ENCODE measurements at regions not wholly inside any gene's neighbourhood (a gene's known extent, or its start where the extent isn't known, plus 50 kb on each side); places are given as distances from the start of the nearest gene placed in this dataset.
A peak's percentile ranks its signal among the peaks of the same experiment; 100 is the strongest.
"Not testable (repeated sequence)": the region's sequence is repeated elsewhere in the genome, so short reads cannot be mapped to it uniquely, and the experiment has no call there.

- no peak for DNase-seq (ENCODE audit: low read depth, low spot score)
- no peak overlapping the region for H3K27ac ChIP-seq
These were observed 52.5 kb downstream of the RHOB start for GRCh38 chr2:20499387-20499786.

- peak overlapping the region; percentile 51 for H3K27ac ChIP-seq
- peak; percentile 72 for DNase-seq (ENCODE audit: low read depth, low spot score)
These were observed 55.1 kb downstream of the RHOB start for GRCh38 chr2:20501974-20502373.

- DNase-seq (ENCODE audit: low read depth, low spot score): not testable (repeated sequence)
These were observed 55.6 kb downstream of the RHOB start for GRCh38 chr2:20502496-20502895.

GRCh38 chr2:20504174-20504573 is 57.3 kb downstream of the RHOB start:
- no peak for DNase-seq (ENCODE audit: low read depth, low spot score)
- no peak overlapping the region for H3K27ac ChIP-seq

More at GRCh38 chr2:20502496-20502895, 55.6 kb downstream of the RHOB start:
- peak overlapping the region; percentile 51 for H3K27ac ChIP-seq

- no peak overlapping the region for H3K27ac ChIP-seq
- no peak for DNase-seq (ENCODE audit: low read depth, low spot score)
These were observed 59.4 kb downstream of the RHOB start for GRCh38 chr2:20506201-20506685.

GRCh38 chr2:20507166-20507692 is 60.4 kb downstream of the RHOB start:
- no peak overlapping the region for H3K27ac ChIP-seq
- DNase-seq (ENCODE audit: low read depth, low spot score): no peak

GRCh38 chr2:20507711-20508110 is 60.8 kb downstream of the RHOB start:
- DNase-seq (ENCODE audit: low read depth, low spot score): no peak
- no peak overlapping the region for H3K27ac ChIP-seq

- DNase-seq (ENCODE audit: low read depth, low spot score): no peak
- peak overlapping the region; percentile 85 for H3K27ac ChIP-seq
These were observed 62.5 kb downstream of the RHOB start for GRCh38 chr2:20509301-20509769.

GRCh38 chr2:20509770-20510490 is 63.1 kb downstream of the RHOB start:
- peak overlapping the region; percentile 85 for H3K27ac ChIP-seq
- peak; percentile 65 for DNase-seq (ENCODE audit: low read depth, low spot score)

GRCh38 chr2:20511130-20511529 is 64.3 kb downstream of the RHOB start:
- no peak overlapping the region for H3K27ac ChIP-seq
- DNase-seq (ENCODE audit: low read depth, low spot score): no peak

GRCh38 chr2:20512061-20512605 is 65.3 kb downstream of the RHOB start:
- no peak for DNase-seq (ENCODE audit: low read depth, low spot score)
- no peak overlapping the region for H3K27ac ChIP-seq

- no peak for DNase-seq (ENCODE audit: low read depth, low spot score)
- H3K27ac ChIP-seq: peak overlapping the region; percentile 83
These were observed 67.1 kb downstream of the RHOB start for GRCh38 chr2:20513946-20514345.

GRCh38 chr2:20514596-20515269 is 67.9 kb downstream of the RHOB start:
- peak; percentile 77 for DNase-seq (ENCODE audit: low read depth, low spot score)
- peak overlapping the region; percentile 83 for H3K27ac ChIP-seq

- H3K27ac ChIP-seq: peak overlapping the region; percentile 83
- no peak for DNase-seq (ENCODE audit: low read depth, low spot score)
These were observed 68.7 kb downstream of the RHOB start for GRCh38 chr2:20515290-20516220.

- DNase-seq (ENCODE audit: low read depth, low spot score): no peak
- no peak overlapping the region for H3K27ac ChIP-seq
These were observed 69.4 kb downstream of the RHOB start for GRCh38 chr2:20516291-20516645.

GRCh38 chr2:20516646-20517341 is 69.9 kb downstream of the RHOB start:
- H3K27ac ChIP-seq: no peak overlapping the region
- no peak for DNase-seq (ENCODE audit: low read depth, low spot score)

- no peak for DNase-seq (ENCODE audit: low read depth, low spot score)
- no peak overlapping the region for H3K27ac ChIP-seq
These were observed 72.4 kb downstream of the RHOB start for GRCh38 chr2:20519309-20519708.

- H3K27ac ChIP-seq: no peak overlapping the region
- no peak for DNase-seq (ENCODE audit: low read depth, low spot score)
These were observed 73.3 kb downstream of the RHOB start for GRCh38 chr2:20520128-20520527.

- H3K27ac ChIP-seq: no peak overlapping the region
- no peak for DNase-seq (ENCODE audit: low read depth, low spot score)
These were observed 74.3 kb downstream of the RHOB start for GRCh38 chr2:20521193-20521592.

Data from epithelial cell of prostate (primary cell).